Nephron (organoid): ENCODE measurements at regions not wholly inside any gene's neighbourhood (a gene's known extent, or its start where the extent isn't known, plus 50 kb on each side); places are given as distances from the start of the nearest gene placed in this dataset.

Experiments
- H3K27ac Mint-ChIP-seq, 3 experiments: 2 replicates each; pipeline ENCODE4 v1.8.0; 2020; ENCODE audit warnings: mixed read lengths in 3 of 3, mild to moderate bottlenecking in 2 of 3, moderate library complexity in 1 of 3
- H3K27me3 Mint-ChIP-seq: 2 replicates; pipeline ENCODE4 v1.8.0; 2021; ENCODE audit warnings: low read depth, mild to moderate bottlenecking, moderate library complexity, mixed read lengths
- H3K36me3 Mint-ChIP-seq: 2 replicates; pipeline ENCODE4 v1.8.0; 2020; ENCODE audit warnings: low read depth, mixed read lengths
- H3K4me1 Mint-ChIP-seq: 2 replicates; pipeline ENCODE4 v1.8.0; 2020; ENCODE audit warnings: mixed read lengths
- H3K4me3 Mint-ChIP-seq, 3 experiments: 2 replicates each; pipeline ENCODE4 v1.8.0; 2020; ENCODE audit warnings: mild to moderate bottlenecking in 3 of 3, mixed read lengths in 3 of 3, moderate library complexity in 2 of 3
- H3K9me3 Mint-ChIP-seq: 2 replicates; pipeline ENCODE4 v1.8.0; 2020; ENCODE audit warnings: mixed read lengths
- TF ChIP-seq, protein P1 (sequence below), 3 experiments: fragments of 200-600 bp; sonication (generic); IDR thresholded peaks; one replicate each; pipeline ENCODE4 v1.5.0; 2021; ENCODE audit warnings: antibody characterized with exemption in 3 of 3; ENCODE audit not compliant: unreplicated experiment in 3 of 3

DNA sequence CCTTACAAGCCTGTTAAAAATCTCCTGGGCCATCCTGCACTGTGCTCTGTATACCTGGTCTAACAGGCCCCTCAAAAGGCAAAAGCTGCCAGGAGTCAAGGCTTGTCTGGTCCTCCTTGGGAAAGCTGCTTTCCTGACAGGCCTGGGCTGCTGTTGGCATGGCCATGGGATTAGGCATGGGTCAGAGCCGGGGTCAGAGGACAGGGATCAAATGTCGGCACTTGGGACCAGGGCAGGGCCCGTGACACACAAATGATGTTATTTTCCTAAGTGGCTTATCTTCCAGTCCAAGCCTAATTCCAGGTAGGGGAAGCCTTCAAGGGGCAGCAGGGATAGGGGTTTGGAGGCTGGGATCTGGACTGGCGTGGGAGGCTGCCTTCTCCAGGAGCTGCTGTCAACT, 191.5 kb upstream of the GPR26 start:
- TF ChIP-seq, protein P1, sequence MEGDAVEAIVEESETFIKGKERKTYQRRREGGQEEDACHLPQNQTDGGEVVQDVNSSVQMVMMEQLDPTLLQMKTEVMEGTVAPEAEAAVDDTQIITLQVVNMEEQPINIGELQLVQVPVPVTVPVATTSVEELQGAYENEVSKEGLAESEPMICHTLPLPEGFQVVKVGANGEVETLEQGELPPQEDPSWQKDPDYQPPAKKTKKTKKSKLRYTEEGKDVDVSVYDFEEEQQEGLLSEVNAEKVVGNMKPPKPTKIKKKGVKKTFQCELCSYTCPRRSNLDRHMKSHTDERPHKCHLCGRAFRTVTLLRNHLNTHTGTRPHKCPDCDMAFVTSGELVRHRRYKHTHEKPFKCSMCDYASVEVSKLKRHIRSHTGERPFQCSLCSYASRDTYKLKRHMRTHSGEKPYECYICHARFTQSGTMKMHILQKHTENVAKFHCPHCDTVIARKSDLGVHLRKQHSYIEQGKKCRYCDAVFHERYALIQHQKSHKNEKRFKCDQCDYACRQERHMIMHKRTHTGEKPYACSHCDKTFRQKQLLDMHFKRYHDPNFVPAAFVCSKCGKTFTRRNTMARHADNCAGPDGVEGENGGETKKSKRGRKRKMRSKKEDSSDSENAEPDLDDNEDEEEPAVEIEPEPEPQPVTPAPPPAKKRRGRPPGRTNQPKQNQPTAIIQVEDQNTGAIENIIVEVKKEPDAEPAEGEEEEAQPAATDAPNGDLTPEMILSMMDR (IDR thresholded peaks at IDR 0.05; ENCODE audit: unreplicated experiment in 3 of 3), result no peak
- H3K4me3 Mint-ChIP-seq, result no peak overlapping the region
- H3K4me1 Mint-ChIP-seq, result peaks cover 7% of the 10 kb centered on the region
- H3K27ac Mint-ChIP-seq, result no peak overlapping the region
- H3K36me3 Mint-ChIP-seq, result no peaks in the 10 kb centered on the region
- peaks cover 55% of the 10 kb centered on the region for H3K27me3 Mint-ChIP-seq
- no peaks in the 10 kb centered on the region for H3K9me3 Mint-ChIP-seq

DNA sequence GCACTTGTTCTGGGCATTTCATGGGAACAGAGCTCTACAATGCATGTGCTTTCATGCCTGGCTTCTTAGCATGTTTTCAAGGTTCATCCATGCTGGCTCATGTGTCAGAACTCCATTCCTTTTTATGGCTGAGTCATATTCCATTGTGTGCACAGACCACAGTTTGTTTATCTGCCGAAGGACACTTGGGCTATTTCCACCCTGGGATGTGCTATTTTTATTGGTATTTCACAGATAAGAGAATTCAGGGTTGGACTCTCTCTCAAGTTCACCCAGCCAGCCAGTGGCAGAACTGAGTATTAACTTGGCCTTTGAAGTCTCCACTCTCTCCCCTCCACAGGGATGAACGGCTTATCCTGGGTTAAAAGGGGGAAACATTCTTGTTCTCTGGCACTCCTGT, 190.7 kb upstream of the GPR26 start:
- H3K36me3 Mint-ChIP-seq, result no peaks in the 10 kb centered on the region
- peaks cover 11% of the 10 kb centered on the region for H3K4me1 Mint-ChIP-seq
- H3K4me3 Mint-ChIP-seq, result no peak overlapping the region
- H3K27me3 Mint-ChIP-seq, result peaks cover 62% of the 10 kb centered on the region
- H3K27ac Mint-ChIP-seq, result no peak overlapping the region
- no peaks in the 10 kb centered on the region for H3K9me3 Mint-ChIP-seq
- TF ChIP-seq, protein P1 (IDR thresholded peaks at IDR 0.05; ENCODE audit: unreplicated experiment in 3 of 3), result no peak

DNA sequence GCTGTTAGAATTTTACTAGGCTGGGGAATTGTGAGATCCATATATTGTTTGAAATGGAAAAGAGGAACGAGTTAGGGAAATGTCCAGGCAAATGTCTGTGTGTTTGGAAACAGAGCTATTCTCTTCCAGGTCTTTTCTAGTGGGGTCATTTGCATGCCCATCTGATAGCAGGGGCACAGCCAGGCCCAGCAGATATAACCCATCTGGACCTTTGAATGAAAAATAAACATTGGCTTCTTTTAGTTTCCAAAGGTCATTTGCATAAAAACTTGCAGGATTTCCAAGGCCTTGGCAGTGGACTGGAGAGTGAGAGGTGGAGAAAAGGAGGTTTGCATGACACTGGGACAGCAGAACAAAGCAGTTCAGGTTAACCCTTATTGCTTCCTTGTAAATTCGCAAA, 188.0 kb upstream of the GPR26 start:
- Mint-ChIP-seq H3K4me1 (peaks cover 23% of the 10 kb centered on the region), H3K27me3 (peaks cover 51% of the 10 kb centered on the region), H3K27ac (no peak overlapping the region), H3K4me3 (no peak overlapping the region), H3K9me3 (no peaks in the 10 kb centered on the region), H3K36me3 (no peaks in the 10 kb centered on the region)
- TF ChIP-seq, protein P1 (IDR thresholded peaks at IDR 0.05; ENCODE audit: unreplicated experiment in 3 of 3), result no peak

DNA sequence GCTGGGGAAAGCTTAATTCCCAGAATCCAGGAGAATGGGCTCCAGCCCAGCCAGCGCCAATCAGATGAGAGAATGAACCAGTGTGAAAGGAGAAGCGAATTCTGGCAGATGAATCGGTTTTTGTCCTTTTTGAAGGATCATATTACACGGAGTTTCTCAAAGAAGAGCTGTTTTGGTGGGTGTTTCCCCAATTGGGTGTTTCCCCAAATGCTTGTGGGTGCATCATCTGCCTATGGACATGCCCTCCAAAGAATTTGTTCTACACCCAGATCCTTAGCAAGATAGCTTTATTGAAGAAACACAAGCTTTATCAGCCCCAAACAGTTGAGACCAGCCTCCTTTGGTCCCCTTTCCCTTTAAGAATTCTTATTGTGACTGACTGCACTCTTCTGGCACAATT, 186.5 kb upstream of the GPR26 start:
- no peak overlapping the region for H3K4me3 Mint-ChIP-seq
- H3K4me1 Mint-ChIP-seq, result peaks cover 33% of the 10 kb centered on the region
- H3K27me3 Mint-ChIP-seq, result peaks cover 36% of the 10 kb centered on the region
- TF ChIP-seq, protein P1 (IDR thresholded peaks at IDR 0.05; ENCODE audit: unreplicated experiment in 3 of 3), result no peak
- no peaks in the 10 kb centered on the region for H3K9me3 Mint-ChIP-seq
- no peak overlapping the region for H3K27ac Mint-ChIP-seq
- H3K36me3 Mint-ChIP-seq, result no peaks in the 10 kb centered on the region

DNA sequence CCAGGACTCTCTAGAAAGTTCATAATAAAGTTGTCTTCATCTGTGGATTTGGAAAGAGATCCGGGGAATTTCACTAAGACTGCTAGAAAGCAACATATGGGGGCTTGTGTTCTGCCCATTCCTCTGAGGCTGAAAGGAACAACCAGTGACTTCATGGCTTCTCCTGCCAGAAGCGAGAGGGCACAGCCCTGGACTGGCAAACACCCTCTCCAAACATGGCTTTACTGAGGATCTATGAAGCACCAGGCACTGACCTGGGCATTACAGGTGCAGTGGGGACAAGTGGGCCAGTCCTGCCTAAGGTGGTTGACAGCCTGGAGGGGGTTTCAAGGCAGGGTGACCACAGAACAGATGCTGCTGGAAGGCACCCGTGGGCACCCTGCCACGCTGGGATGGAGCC, 185.8 kb upstream of the GPR26 start:
- Mint-ChIP-seq H3K9me3 (no peaks in the 10 kb centered on the region), H3K36me3 (no peaks in the 10 kb centered on the region), H3K4me3 (no peak overlapping the region), H3K4me1 (peaks cover 38% of the 10 kb centered on the region), H3K27me3 (peaks cover 29% of the 10 kb centered on the region), H3K27ac (no peak overlapping the region)
- TF ChIP-seq, protein P1 (IDR thresholded peaks at IDR 0.05; ENCODE audit: unreplicated experiment in 3 of 3), result no peak

DNA sequence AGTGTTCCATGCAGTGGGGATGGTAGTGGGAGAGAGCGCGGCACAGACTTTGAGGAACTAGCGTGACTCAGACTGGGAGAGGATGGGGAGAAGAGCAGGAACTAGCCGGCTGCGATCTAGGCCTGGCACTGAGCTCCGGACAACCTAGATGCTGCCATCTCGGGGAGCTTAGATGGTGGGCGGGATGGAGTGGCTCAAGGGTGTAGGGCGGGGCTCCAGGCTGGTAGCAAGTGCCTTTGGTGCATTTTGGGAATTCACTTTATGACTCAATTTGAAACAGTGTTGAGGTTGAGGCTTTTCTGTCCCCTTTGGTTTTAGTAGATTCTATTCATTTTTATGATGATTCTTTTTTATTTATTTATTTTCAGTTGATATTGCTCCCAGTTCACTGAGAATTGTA, 185.3 kb upstream of the GPR26 start:
- H3K9me3 Mint-ChIP-seq, result no peaks in the 10 kb centered on the region
- TF ChIP-seq, protein P1 (IDR thresholded peaks at IDR 0.05; ENCODE audit: unreplicated experiment in 3 of 3), result no peak
- H3K4me1 Mint-ChIP-seq, result peaks cover 38% of the 10 kb centered on the region
- H3K36me3 Mint-ChIP-seq, result no peaks in the 10 kb centered on the region
- peaks cover 24% of the 10 kb centered on the region for H3K27me3 Mint-ChIP-seq
- no peak overlapping the region for H3K27ac Mint-ChIP-seq
- no peak overlapping the region for H3K4me3 Mint-ChIP-seq
